DND-41 (cell line): ENCODE measurements at regions not wholly inside any gene's neighbourhood (a gene's known extent, or its start where the extent isn't known, plus 50 kb on each side); places are given as distances from the start of the nearest gene placed in this dataset.

ENCODE experiments used
- ATAC-seq: fragments of 200-7000 bp; cut with Tn5 transposase; 3 replicates; pipeline ENCODE4 v1.9.1; 2021; ENCODE audit warnings: low read depth; ENCODE audit not compliant: insufficient read depth
- DNase-seq: peaks from one replicate; pipeline ENCODE4 v3.0.0-alpha.2; 2020
- H2AFZ ChIP-seq: 2 replicates; pipeline ENCODE4 v1.6.0; 2012; ENCODE audit warnings: low read depth, low read length
- H3K27ac ChIP-seq: 2 replicates; pipeline ENCODE4 v1.5.1; 2012; ENCODE audit warnings: low read length, inconsistent platforms
- H3K27me3 ChIP-seq: fragments of 200-600 bp; sonication (generic); 2 replicates; pipeline ENCODE4 v1.6.0; 2012; ENCODE audit warnings: low read length, mild to moderate bottlenecking, inconsistent platforms; ENCODE audit not compliant: insufficient read depth, poor library complexity
- H3K36me3 ChIP-seq: 2 replicates; pipeline ENCODE4 v1.5.1; 2012; ENCODE audit warnings: low read length, inconsistent platforms; ENCODE audit not compliant: insufficient read depth
- H3K4me1 ChIP-seq: 2 replicates; pipeline ENCODE4 v1.5.1; 2012; ENCODE audit warnings: mild to moderate bottlenecking, low read length; ENCODE audit not compliant: insufficient read depth
- H3K4me2 ChIP-seq: 2 replicates; pipeline ENCODE4 v1.6.0; 2012; ENCODE audit warnings: mild to moderate bottlenecking, moderate library complexity, low read length, inconsistent platforms; ENCODE audit not compliant: insufficient read depth
- H3K4me3 ChIP-seq, 2 experiments: fragments of 200-600 bp in 1 of 2; shearing (Covaris generic) in 1 of 2; 2 replicates each; pipeline ENCODE4 v1.5.1; 2012 to 2016; ENCODE audit warnings: inconsistent platforms in 2 of 2, low read length in 2 of 2, mild to moderate bottlenecking in 2 of 2, low read depth in 1 of 2, moderate library complexity in 1 of 2
- H3K79me2 ChIP-seq: 2 replicates; pipeline ENCODE4 v1.6.0; 2012; ENCODE audit warnings: low read length, inconsistent platforms; ENCODE audit not compliant: insufficient read depth
- H3K9ac ChIP-seq: 2 replicates; pipeline ENCODE4 v1.6.0; 2012; ENCODE audit warnings: low read depth, mild to moderate bottlenecking, inconsistent platforms, low read length, moderate library complexity
- H3K9me3 ChIP-seq: 2 replicates; pipeline ENCODE4 v1.5.1; 2012; ENCODE audit warnings: low read length, moderate library complexity, mild to moderate bottlenecking, inconsistent platforms; ENCODE audit not compliant: insufficient read depth, severe bottlenecking
- H4K20me1 ChIP-seq: 2 replicates; pipeline ENCODE4 v1.6.0; 2012; ENCODE audit warnings: low read length; ENCODE audit not compliant: insufficient read depth
- CTCF ChIP-seq: IDR thresholded peaks from 2 replicates; pipeline ENCODE4 v1.5.1; 2012; ENCODE audit warnings: borderline replicate concordance, low read length, moderate library complexity, mild to moderate bottlenecking; ENCODE audit not compliant: poor library complexity, severe bottlenecking; ENCODE audit errors: extremely low read depth
- EZH2 ChIP-seq: IDR thresholded peaks from 3 replicates; pipeline ENCODE4 v1.6.1; 2012; ENCODE audit warnings: borderline replicate concordance, low read depth, mild to moderate bottlenecking, moderate library complexity, low read length, inconsistent platforms; ENCODE audit not compliant: severe bottlenecking

DNA sequence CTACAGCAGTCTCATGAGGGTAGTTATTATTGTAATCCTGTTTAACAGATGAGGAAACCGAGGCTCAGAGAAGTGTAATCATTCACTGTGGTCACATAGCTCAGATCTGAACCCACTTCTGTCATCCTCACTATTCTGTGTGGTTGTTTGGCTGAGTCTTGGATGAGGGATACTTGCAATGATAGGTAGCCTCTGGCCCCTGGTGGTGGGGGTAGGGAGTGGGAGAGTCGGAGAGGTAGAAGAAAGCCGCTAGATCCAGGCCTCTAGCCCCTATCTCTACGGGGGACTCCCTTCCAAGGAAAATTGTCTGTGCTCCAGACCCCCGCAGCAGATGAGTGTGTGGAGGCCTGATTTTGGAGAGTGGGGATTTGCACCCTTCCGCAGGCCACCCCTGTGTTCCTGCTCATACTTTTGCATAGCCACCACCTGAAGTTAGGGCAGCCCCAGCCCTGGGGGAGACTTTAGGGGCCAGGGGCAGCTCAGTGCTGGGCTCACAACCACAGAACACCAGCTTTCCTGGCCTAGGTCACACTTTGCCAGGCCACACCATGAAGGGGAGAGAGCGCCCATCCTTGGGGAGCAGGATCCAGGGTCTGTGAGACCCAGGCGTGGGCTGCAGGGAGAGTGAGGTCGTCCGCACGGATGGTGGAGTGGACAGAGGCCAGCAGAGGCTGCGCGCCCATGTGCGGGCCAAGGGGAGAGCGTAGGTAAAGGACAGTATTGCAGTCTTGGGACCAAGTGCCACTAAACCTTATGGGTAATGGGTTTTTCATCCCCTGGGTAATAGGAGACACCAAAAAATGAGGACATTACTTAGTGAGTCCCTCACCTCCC is 148.2 kb downstream of the GLI2 start:
- Histone ChIP-seq H3K79me2 (no peaks in the 10 kb centered on the region), H3K9ac (no peak overlapping the region), H3K9me3 (no peaks in the 10 kb centered on the region), H3K36me3 (no peaks in the 10 kb centered on the region), H3K4me2 (no peak overlapping the region), H3K4me1 (no peaks in the 10 kb centered on the region), H3K4me3 (no peak overlapping the region), H3K27me3 (peaks cover 22% of the 10 kb centered on the region), H4K20me1 (no peaks in the 10 kb centered on the region; the same call in 1 of the 2 replicates), H2AFZ (no peak overlapping the region), H3K27ac (no peak overlapping the region)
- TF ChIP-seq CTCF (no peak), EZH2 (no peak)
- no peak for DNase-seq
- ATAC-seq, result no peak

- H3K4me1 ChIP-seq, result no peaks in the 10 kb centered on the region
- H3K27me3 ChIP-seq, result peaks cover 28% of the 10 kb centered on the region
- ATAC-seq, result no peak
- no peak overlapping the region for H3K9ac ChIP-seq
- no peaks in the 10 kb centered on the region; the same call in 1 of the 2 replicates for H4K20me1 ChIP-seq
- no peaks in the 10 kb centered on the region for H3K9me3 ChIP-seq
- H3K36me3 ChIP-seq, result no peaks in the 10 kb centered on the region
- DNase-seq, result no peak
- H3K4me3 ChIP-seq, result no peak overlapping the region
- H3K4me2 ChIP-seq, result no peak overlapping the region
- no peaks in the 10 kb centered on the region for H3K79me2 ChIP-seq
- no peak overlapping the region for H3K27ac ChIP-seq
- H2AFZ ChIP-seq, result no peak overlapping the region
- no peak for TF ChIP-seq EZH2
- no peak for TF ChIP-seq CTCF
Measured at GRCh38 chr2:120884472-120885290, 149.0 kb downstream of the GLI2 start.

- H3K9me3 ChIP-seq, result no peaks in the 10 kb centered on the region
- H2AFZ ChIP-seq, result no peak overlapping the region
- H3K79me2 ChIP-seq, result no peaks in the 10 kb centered on the region
- H3K4me3 ChIP-seq, result no peak overlapping the region
- TF ChIP-seq CTCF (no peak), EZH2 (no peak)
- no peak overlapping the region for H3K4me2 ChIP-seq
- H3K36me3 ChIP-seq, result no peaks in the 10 kb centered on the region
- peaks cover 25% of the 10 kb centered on the region for H3K27me3 ChIP-seq
- ATAC-seq (no peak), DNase-seq (no peak)
- H4K20me1 ChIP-seq, result no peaks in the 10 kb centered on the region; the same call in 1 of the 2 replicates
- no peak overlapping the region for H3K9ac ChIP-seq
- H3K4me1 ChIP-seq, result no peaks in the 10 kb centered on the region
- H3K27ac ChIP-seq, result no peak overlapping the region
Measured at GRCh38 chr2:120885321-120885720, 149.7 kb downstream of the GLI2 start.
